RWPE2 (cell line): ENCODE measurements at regions not wholly inside any gene's neighbourhood (a gene's known extent, or its start where the extent isn't known, plus 50 kb on each side); places are given as distances from the start of the nearest gene placed in this dataset.

Experiments used
- ATAC-seq: fragments of 200-7000 bp; cut with Tn5 transposase; 3 replicates; pipeline ENCODE4 v1.9.1; 2021; ENCODE audit warnings: low read depth
- DNase-seq: peaks from one replicate; pipeline ENCODE4 v3.0.0-alpha.2; 2020; ENCODE audit warnings: low spot score
- H3K27ac ChIP-seq: fragments of 450-650 bp; 2 replicates; pipeline ENCODE4 v1.5.1; 2017; ENCODE audit warnings: mild to moderate bottlenecking; ENCODE audit not compliant: poor library complexity, severe bottlenecking
- H3K27me3 ChIP-seq: fragments of 250-450 bp; sonication (Bioruptor Pico); 2 replicates; pipeline ENCODE4 v1.5.1; 2021; ENCODE audit warnings: mild to moderate bottlenecking, moderate library complexity; ENCODE audit not compliant: insufficient read depth, poor library complexity, severe bottlenecking
- H3K36me3 ChIP-seq: fragments of 250-450 bp; sonication (Bioruptor Pico); 2 replicates; pipeline ENCODE4 v1.5.1; 2020; ENCODE audit warnings: low read depth, mild to moderate bottlenecking, moderate library complexity
- H3K4me1 ChIP-seq: fragments of 250-450 bp; sonication (Bioruptor Pico); 2 replicates; pipeline ENCODE4 v1.5.1; 2021; ENCODE audit warnings: mild to moderate bottlenecking, moderate library complexity; ENCODE audit not compliant: insufficient read depth, poor library complexity, severe bottlenecking
- H3K4me3 ChIP-seq: fragments of 250-450 bp; sonication (Bioruptor Pico); 2 replicates; pipeline ENCODE4 v1.5.1; 2021; ENCODE audit warnings: mild to moderate bottlenecking, moderate library complexity; ENCODE audit not compliant: severe bottlenecking
- H3K9me3 ChIP-seq: fragments of 250-450 bp; sonication (Bioruptor Pico); 2 replicates; pipeline ENCODE4 v1.5.1; 2021; ENCODE audit warnings: mild to moderate bottlenecking, moderate library complexity; ENCODE audit not compliant: severe bottlenecking
- TF ChIP-seq, protein P1 (sequence below): fragments of 450-650 bp; IDR thresholded peaks from one replicate; pipeline ENCODE4 v1.5.1; 2017; ENCODE audit warnings: mild to moderate bottlenecking, moderate library complexity; ENCODE audit not compliant: poor library complexity, severe bottlenecking

DNA sequence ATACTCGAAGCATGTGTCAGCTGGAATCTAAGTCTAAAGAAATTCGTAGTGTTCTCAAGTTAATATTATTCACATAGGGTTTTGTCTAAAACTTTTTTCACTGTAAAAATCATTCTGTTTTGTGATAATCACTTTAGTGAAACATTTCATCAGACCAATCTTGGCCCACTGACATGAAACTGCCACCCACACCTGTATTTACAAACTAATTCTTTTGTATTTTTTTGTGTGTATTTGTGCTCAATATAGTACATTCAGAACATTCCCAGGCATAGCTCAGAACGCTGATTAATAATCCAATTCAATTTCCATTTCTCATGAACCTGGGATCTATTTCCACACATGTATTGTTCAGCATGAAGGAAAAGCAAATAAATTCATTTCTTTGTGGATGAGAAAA is 191.7 kb downstream of the RASSF9 start:
- ATAC-seq (no peak), DNase-seq (no peak)
- no peaks in the 10 kb centered on the region for H3K36me3 ChIP-seq
- no peak overlapping the region for H3K4me3 ChIP-seq
- H3K27ac ChIP-seq: no peak overlapping the region
- no peaks in the 10 kb centered on the region for H3K27me3 ChIP-seq
- no peaks in the 10 kb centered on the region for H3K4me1 ChIP-seq
- no peaks in the 10 kb centered on the region for H3K9me3 ChIP-seq
- TF ChIP-seq, protein P1, sequence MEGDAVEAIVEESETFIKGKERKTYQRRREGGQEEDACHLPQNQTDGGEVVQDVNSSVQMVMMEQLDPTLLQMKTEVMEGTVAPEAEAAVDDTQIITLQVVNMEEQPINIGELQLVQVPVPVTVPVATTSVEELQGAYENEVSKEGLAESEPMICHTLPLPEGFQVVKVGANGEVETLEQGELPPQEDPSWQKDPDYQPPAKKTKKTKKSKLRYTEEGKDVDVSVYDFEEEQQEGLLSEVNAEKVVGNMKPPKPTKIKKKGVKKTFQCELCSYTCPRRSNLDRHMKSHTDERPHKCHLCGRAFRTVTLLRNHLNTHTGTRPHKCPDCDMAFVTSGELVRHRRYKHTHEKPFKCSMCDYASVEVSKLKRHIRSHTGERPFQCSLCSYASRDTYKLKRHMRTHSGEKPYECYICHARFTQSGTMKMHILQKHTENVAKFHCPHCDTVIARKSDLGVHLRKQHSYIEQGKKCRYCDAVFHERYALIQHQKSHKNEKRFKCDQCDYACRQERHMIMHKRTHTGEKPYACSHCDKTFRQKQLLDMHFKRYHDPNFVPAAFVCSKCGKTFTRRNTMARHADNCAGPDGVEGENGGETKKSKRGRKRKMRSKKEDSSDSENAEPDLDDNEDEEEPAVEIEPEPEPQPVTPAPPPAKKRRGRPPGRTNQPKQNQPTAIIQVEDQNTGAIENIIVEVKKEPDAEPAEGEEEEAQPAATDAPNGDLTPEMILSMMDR: no peak

DNA sequence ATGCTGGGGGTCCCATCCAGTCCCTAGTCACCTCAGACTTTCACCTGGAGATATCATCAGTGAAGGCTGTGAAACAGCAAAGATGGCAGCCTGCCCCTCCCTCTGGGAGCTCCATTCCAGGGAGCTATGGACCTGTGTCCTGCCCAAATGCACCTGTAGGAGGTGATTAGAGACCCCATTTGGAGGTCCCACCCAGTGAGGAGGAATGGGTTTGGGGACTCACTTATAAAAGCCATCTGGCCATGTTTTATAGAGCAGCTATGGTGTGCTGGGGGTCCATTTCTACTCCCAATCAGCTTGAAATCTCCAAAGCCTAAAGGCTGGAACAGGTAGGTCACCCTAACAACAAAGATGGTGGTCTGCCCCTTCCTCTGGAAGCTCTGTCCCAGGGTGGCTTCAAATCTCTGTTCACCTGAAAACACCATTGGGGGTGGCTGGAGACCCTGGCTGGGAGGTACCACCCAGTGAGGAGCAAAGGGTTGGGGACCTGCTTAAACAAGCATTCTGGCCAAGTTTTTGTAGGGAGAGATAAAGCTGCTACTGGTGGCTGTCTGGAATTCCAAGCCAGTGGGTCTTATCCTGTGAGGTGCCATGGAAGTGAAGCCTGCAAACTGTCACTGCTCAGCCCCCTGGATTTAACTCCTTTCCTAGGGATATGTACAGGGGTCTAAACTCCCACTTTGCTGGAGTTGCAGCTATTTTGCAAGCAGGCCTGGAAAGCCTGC is 182.3 kb downstream of the RASSF9 start:
- ATAC-seq: no peak
- Histone ChIP-seq H3K27me3 (no peaks in the 10 kb centered on the region), H3K27ac (no peak overlapping the region), H3K4me3 (no peak overlapping the region), H3K4me1 (no peaks in the 10 kb centered on the region), H3K36me3 (no peaks in the 10 kb centered on the region), H3K9me3 (no peaks in the 10 kb centered on the region)
- no peak for DNase-seq
- TF ChIP-seq, protein P1: no peak

DNA sequence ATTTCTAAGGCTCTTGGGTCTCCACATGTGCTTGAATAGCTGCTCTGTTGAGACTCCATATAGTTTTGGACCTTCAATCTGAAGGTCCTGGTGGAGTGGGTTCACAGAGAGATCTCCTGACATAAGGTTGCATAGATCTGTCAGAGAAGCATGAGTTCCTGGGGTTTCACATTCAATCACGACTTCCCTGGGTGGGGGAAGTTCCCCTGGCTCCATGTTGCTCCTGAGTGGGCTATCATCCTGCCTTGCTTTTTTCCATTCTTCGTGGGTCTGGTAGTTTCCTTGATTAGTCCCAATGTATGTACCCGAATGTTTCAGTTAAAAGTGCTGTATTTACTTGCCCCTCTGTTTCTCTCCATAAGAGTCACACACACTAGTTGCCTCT is 181.8 kb downstream of the RASSF9 start:
- no peak for ATAC-seq
- TF ChIP-seq, protein P1: no peak
- Histone ChIP-seq H3K9me3 (no peaks in the 10 kb centered on the region), H3K4me3 (no peak overlapping the region), H3K4me1 (no peaks in the 10 kb centered on the region), H3K36me3 (no peaks in the 10 kb centered on the region), H3K27me3 (no peaks in the 10 kb centered on the region), H3K27ac (no peak overlapping the region)
- DNase-seq: no peak

DNA sequence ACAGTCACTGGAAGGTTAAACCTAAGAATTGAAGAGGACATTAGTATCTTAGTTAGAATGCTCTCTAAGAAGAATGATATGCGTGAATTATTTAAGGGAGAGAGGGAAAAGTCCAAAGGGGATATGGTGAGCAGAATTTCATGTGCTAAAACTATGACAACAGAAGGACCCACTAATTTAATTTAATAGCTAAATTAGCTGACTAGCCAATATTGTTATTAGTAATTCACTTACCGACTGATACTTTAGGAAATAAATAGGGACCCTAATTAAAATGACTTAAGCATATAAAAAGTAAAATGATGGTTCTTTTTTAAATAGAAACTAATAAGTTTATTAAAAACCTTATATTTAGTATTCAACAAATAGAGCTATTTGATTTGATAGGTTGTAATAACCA is 179.6 kb downstream of the RASSF9 start:
- no peaks in the 10 kb centered on the region for H3K27me3 ChIP-seq
- H3K27ac ChIP-seq: no peak overlapping the region
- DNase-seq (no peak), ATAC-seq (no peak)
- no peaks in the 10 kb centered on the region for H3K4me1 ChIP-seq
- H3K36me3 ChIP-seq: no peaks in the 10 kb centered on the region
- TF ChIP-seq, protein P1: no peak
- no peaks in the 10 kb centered on the region for H3K9me3 ChIP-seq
- no peak overlapping the region for H3K4me3 ChIP-seq

DNA sequence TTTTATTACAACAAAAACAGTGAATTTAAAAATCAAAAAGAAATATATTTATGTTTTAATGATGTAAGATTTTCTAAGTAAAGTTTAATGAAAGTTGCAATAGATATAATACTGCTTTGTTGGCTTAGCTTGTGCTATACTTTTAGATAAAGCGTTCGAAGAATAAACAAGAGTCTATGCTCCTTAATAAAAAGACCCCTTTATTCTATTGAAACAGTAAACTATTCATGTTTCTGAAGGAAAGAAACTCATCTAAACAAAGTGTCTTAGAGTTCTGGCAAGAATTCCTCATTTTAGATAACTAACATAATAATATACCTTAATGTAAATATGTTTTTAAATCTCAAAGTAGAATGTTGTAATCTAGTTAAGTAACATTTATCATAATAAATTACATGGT is 179.0 kb downstream of the RASSF9 start:
- no peak for ATAC-seq
- no peak for DNase-seq
- TF ChIP-seq, protein P1: no peak
- Histone ChIP-seq H3K27me3 (no peaks in the 10 kb centered on the region), H3K4me3 (no peak overlapping the region), H3K9me3 (no peaks in the 10 kb centered on the region), H3K4me1 (no peaks in the 10 kb centered on the region), H3K27ac (no peak overlapping the region), H3K36me3 (no peaks in the 10 kb centered on the region)
